Right hindlimb (tissue), 1 donor: ENCODE measurements at regions not wholly inside any gene's neighbourhood (a gene's known extent, or its start where the extent isn't known, plus 50 kb on each side); places are given as distances from the start of the nearest gene placed in this dataset.
"Not testable (repeated sequence)": the region's sequence is repeated elsewhere in the genome, so short reads cannot be mapped to it uniquely, and the experiment has no call there.

Source experiments
- DNase-seq: peaks from one replicate; pipeline ENCODE4 v3.0.0-alpha.2; 2018

GRCh38 chr6:135722679-135723078 is 128.8 kb upstream of the PDE7B start:
- no peak for DNase-seq

GRCh38 chr6:135728589-135728988 is 122.9 kb upstream of the PDE7B start:
- no peak for DNase-seq

- no peak for DNase-seq
Observed at GRCh38 chr6:135731116-135731515, 120.4 kb upstream of the PDE7B start.

- DNase-seq: not testable (repeated sequence)
Observed at GRCh38 chr6:135736351-135736750, 115.2 kb upstream of the PDE7B start.

- DNase-seq: no peak
Observed at GRCh38 chr6:135738636-135739035, 112.9 kb upstream of the PDE7B start.

- no peak for DNase-seq
Observed at GRCh38 chr6:135739288-135739687, 112.2 kb upstream of the PDE7B start.

- DNase-seq: no peak
Observed at GRCh38 chr6:135740580-135740979, 110.9 kb upstream of the PDE7B start.

- no peak for DNase-seq
Observed at GRCh38 chr6:135743476-135743875, 108.0 kb upstream of the PDE7B start.

GRCh38 chr6:135748189-135748588 is 103.3 kb upstream of the PDE7B start:
- DNase-seq: no peak

GRCh38 chr6:135750081-135750480 is 101.4 kb upstream of the PDE7B start:
- no peak for DNase-seq

GRCh38 chr6:135753196-135753595 is 98.3 kb upstream of the PDE7B start:
- no peak for DNase-seq

- no peak for DNase-seq
Observed at GRCh38 chr6:135759831-135760230, 91.7 kb upstream of the PDE7B start.

- DNase-seq: no peak
Observed at GRCh38 chr6:135774006-135774405, 77.5 kb upstream of the PDE7B start.

GRCh38 chr6:135779213-135779612 is 72.3 kb upstream of the PDE7B start:
- DNase-seq: no peak

- DNase-seq: no peak
Observed at GRCh38 chr6:135780326-135780725, 71.2 kb upstream of the PDE7B start.

- no peak for DNase-seq
Observed at GRCh38 chr6:135782546-135782945, 69.0 kb upstream of the PDE7B start.

- peak; percentile 24 for DNase-seq
Observed at GRCh38 chr6:135784507-135784906, 67.0 kb upstream of the PDE7B start.

GRCh38 chr6:135789375-135790050 is 62.0 kb upstream of the PDE7B start:
- DNase-seq: no peak

- DNase-seq: no peak
Observed at GRCh38 chr6:135791441-135791840, 60.1 kb upstream of the PDE7B start.

- no peak for DNase-seq
Observed at GRCh38 chr6:135796643-135797305, 54.7 kb upstream of the PDE7B start.

- no peak for DNase-seq
Observed at GRCh38 chr6:135797361-135797760, 54.1 kb upstream of the PDE7B start.

- no peak for DNase-seq
Observed at GRCh38 chr6:135798751-135799515, 52.6 kb upstream of the PDE7B start.
